ENCODE measurements at regions not wholly inside any gene's neighbourhood (a gene's known extent, or its start where the extent isn't known, plus 50 kb on each side); places are given as distances from the start of the nearest gene placed in this dataset.

DNA sequence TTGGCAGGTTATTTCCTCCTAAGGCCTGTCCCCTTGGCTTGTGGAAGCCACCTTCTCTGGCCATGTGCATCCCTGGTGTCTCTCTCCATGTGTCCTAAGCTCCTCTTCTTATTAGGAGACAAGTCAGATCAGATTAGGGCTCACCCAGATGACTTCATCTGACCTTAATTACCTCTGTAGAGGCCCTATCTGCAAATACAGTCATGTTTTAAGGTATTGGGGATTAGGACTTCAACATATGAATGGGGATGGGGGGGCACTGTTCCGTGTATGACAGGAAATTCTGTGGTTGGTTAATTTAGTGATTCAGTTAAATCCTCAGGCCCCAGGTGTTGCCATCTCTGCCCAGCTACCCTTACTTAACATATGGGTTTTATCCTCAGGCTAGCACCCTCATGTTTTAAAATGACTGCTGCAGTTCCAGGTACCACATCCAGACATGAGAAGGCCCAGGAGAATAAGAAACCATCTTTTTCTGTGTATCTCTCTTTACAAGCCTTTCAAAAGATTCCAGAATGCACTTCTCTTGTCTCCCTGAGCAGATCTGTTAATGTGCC, 51.9 kb upstream of the RAI14 start:
- DNase-seq = no peak

- DNase-seq = no peak
These were observed 50.0 kb upstream of the RAI14 start for GRCh38 chr5:34606101-34606500.

Data from stimulated activated CD4-positive, alpha-beta T cell treated with anti-CD3 and anti-CD28 coated beads, Interleukin-15, amount 100 ng/mL, for 24 hours (primary cell).